COR-L47 (cell line): ENCODE measurements at regions not wholly inside any gene's neighbourhood (a gene's known extent, or its start where the extent isn't known, plus 50 kb on each side); places are given as distances from the start of the nearest gene placed in this dataset.
"Not testable (repeated sequence)": the region's sequence is repeated elsewhere in the genome, so short reads cannot be mapped to it uniquely, and the experiment has no call there.

Source experiments
- DNase-seq: peaks from one replicate; lab custom pipeline; 2025; lab: John Stamatoyannopoulos, UW

DNA sequence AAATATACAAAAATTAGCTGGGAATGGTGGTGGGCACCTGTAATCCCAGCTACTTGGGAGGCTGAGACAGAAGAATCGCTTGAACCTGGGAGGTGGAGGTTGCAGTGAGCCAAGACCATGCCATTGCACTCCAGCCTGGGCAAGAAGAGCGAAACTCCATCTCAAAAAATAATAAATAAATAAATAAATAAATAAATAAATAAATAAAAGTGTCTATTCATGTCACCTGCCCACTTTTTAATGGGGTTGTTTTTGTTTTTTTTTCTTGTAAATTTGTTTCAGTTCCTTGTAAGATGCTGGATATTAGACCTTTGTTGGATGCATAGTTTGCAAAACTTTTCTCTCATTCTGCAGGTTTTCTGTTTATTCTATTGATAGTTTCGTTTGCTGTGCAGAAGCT is 71.9 kb upstream of the KCNAB1 start:
- DNase-seq = not testable (repeated sequence)

DNA sequence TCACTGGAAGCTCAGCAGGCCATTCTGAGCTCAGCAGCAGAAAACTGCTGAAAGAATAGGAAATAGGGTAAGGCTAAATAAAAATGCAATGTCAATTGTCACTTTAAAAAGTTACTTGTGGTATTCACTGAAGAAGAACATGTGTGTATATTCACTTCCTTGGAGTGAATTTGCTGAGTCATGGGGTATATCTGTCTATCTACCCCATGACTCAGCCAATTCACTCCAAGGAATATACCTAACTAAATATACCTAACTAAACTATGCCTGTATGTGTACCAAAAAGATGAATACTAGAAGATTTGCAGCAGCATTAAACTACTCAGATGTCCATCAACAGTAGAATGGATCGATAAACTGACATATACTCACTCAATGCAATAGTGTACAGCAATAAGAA is 69.5 kb upstream of the KCNAB1 start:
- DNase-seq = no peak

DNA sequence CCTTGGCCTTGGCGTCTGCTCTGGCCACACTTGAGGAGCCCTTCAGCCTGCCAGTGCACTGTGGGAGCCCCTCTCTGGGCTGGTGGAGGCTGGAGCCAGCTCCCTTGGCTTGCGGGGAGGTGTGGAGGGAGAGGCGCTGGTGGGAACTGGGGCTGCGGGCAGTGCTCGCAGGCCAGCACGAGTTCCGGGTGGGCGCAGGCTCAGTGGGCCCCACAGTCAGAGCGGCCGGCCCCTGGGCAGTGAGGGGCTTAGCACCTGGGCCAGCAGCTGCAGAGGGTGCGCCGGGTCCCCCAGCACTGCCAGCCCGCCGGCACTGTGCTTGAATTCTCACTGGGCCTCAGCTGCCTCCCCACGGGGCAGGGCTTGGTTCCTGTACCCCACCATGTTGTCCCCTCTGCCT is 68.7 kb upstream of the KCNAB1 start:
- no peak for DNase-seq

DNA sequence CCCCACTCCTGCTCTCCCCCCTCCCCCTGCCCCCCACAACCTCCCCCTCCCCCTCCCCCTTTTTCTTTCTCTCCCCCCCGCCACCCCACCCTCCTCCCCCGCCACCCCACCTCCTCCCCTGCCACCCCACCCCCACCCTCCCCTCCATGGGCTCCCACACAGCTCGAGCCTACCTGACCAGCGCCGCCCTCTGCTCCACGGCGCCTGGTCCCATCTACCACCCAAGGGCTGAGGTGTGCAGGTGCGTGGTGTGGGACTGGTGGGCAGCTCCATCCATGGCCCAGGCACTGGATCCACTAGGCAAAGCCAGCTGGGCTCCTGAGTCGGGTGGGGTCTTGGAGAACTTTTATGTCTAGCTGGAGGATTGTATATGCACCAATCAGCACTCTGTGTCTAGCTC is 68.3 kb upstream of the KCNAB1 start:
- no peak for DNase-seq

DNA sequence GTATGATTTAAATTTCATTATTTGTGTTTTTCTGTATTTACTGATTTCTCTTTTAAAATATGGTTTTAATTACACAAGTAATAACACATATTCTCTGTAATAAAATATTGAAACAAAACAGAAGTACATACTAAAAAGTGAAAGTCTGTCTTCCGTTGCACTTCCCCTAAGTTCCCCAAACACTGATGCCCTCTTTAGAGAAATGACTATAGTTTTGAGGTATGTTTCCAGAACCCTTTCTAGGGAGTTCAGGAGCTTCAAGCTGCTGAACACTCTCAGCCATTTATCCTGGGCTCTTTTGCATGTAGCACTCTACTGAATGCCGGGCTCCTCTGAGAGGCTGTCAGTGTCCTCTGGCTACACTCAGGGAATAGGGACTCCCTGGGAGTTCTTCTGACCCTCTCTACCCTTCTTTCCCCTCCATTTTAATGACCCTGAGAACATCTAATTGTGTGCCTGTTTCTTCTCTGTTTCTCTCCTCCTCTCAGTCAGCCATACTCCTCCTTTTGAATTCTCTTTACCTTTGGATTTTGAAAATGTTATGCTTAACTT is 60.4 kb upstream of the KCNAB1 start:
- no peak for DNase-seq

DNA sequence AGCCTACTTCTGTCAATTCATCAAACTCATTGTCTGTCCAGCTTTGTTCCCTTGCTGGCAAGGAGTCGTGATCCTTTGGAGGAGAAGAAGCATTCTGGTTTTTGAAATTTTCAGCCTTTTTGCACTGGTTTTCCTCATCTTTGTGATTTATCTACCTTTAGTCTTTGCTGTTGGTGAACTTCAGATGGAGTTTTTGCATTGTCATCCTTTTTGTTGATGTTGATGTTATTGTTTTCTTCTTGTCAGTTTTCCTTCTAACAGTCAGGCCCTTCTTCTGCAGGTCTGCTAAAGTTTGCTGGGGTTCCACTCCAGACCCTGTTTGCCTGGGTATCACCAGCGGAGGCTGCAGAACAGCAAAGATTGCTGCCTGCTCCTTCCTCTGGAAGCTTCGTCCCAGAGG is 52.2 kb upstream of the KCNAB1 start:
- DNase-seq = not testable (repeated sequence)

DNA sequence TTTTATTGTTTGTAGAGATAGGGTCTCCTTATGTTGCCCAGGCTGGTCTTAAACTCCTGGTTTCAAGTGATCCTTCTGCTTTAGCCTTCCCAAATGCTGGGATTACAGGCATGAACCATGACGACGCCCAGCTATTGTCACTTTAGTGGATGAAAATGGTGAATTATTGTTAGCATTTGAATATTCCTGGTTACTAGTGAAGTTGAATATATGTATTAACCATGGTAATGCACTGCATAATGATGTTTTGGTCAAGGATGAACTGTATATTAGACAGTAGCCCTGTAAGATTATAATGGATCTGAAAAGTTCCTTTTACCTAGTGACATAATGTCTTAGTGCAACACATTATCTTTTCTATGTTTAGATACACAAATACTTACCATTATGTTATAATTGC is 50.4 kb upstream of the KCNAB1 start:
- DNase-seq = no peak
